SU-DHL-6 (cell line): ENCODE measurements at regions not wholly inside any gene's neighbourhood (a gene's known extent, or its start where the extent isn't known, plus 50 kb on each side); places are given as distances from the start of the nearest gene placed in this dataset.

Experiments
- H2AFZ ChIP-seq: fragments of 200-600 bp; sonication (generic); 2 replicates; pipeline ENCODE4 v1.6.1; 2014; ENCODE audit warnings: low read depth, mild to moderate bottlenecking, moderate library complexity, mixed read lengths, antibody characterized with exemption, low read length; ENCODE audit not compliant: severe bottlenecking
- H3F3A ChIP-seq: fragments of 200-600 bp; shearing (Covaris generic); 2 replicates; pipeline ENCODE4 v1.6.0; 2016; ENCODE audit warnings: antibody characterized with exemption, mild to moderate bottlenecking; ENCODE audit not compliant: insufficient read depth
- H3K27ac ChIP-seq: fragments of 200-600 bp; sonication (generic); 2 replicates; pipeline ENCODE4 v1.5.1; 2016; ENCODE audit warnings: low read depth, mild to moderate bottlenecking, low read length, moderate library complexity, mixed read lengths
- H3K27me3 ChIP-seq: fragments of 200-600 bp; sonication (generic), shearing (Covaris generic); 2 replicates; pipeline ENCODE4 v1.6.0; 2014; ENCODE audit warnings: mild to moderate bottlenecking, low read length
- H3K36me3 ChIP-seq: fragments of 200-600 bp; sonication (generic); 2 replicates; pipeline ENCODE4 v1.6.1; 2014; ENCODE audit warnings: mild to moderate bottlenecking, low read length, mixed read lengths
- H3K4me2 ChIP-seq: fragments of 300-600, 200-600 bp; shearing (Covaris generic), sonication (generic); 2 replicates; pipeline ENCODE4 v1.6.0; 2014; ENCODE audit warnings: low read length, low read depth, mild to moderate bottlenecking; ENCODE audit not compliant: poor library complexity, severe bottlenecking
- H3K4me3 ChIP-seq: fragments of 200-600 bp; sonication (generic); 2 replicates; pipeline ENCODE4 v1.5.1; 2014; ENCODE audit warnings: antibody characterized with exemption, low read length, mild to moderate bottlenecking, mixed read lengths; ENCODE audit not compliant: insufficient read depth, poor library complexity, severe bottlenecking
- H3K79me2 ChIP-seq: fragments of 200-600 bp; sonication (generic); 2 replicates; pipeline ENCODE4 v1.6.1; 2014; ENCODE audit warnings: mild to moderate bottlenecking, low read length, moderate library complexity; ENCODE audit not compliant: insufficient read depth
- H3K9ac ChIP-seq: fragments of 200-600 bp; sonication (generic); 2 replicates; pipeline ENCODE4 v1.7.0; 2014; ENCODE audit warnings: mild to moderate bottlenecking, low read length
- H3K9me2 ChIP-seq: fragments of 200-600 bp; sonication (generic); replicated peaks from 2 replicates; pipeline ENCODE4 v1.6.1; 2014; ENCODE audit warnings: low read length; ENCODE audit not compliant: insufficient read depth
- H3K9me3 ChIP-seq: fragments of 200-600 bp; sonication (generic); 2 replicates; pipeline ENCODE4 v1.6.1; 2014; ENCODE audit warnings: low read length, mixed read lengths; ENCODE audit not compliant: insufficient read depth
- H4K20me1 ChIP-seq: fragments of 200-600 bp; sonication (generic); 2 replicates; pipeline ENCODE4 v1.6.1; 2014; ENCODE audit warnings: low read depth, mild to moderate bottlenecking, antibody characterized with exemption, low read length, moderate library complexity, mixed read lengths
- EZH2phosphoT487 ChIP-seq: fragments of 200-600 bp; sonication (generic), shearing (Covaris generic); conservative IDR thresholded peaks from 2 replicates; pipeline ENCODE4 v1.6.1; 2018; ENCODE audit warnings: mild to moderate bottlenecking, antibody characterized with exemption, low read length, moderate library complexity, mixed read lengths
- TF ChIP-seq, protein P1 (sequence below): fragments of 200-600 bp; sonication (generic); IDR thresholded peaks from one replicate; pipeline ENCODE4 v1.5.1; 2017; ENCODE audit warnings: antibody characterized with exemption, mild to moderate bottlenecking, low read length, moderate library complexity; ENCODE audit not compliant: insufficient read depth, poor library complexity, severe bottlenecking

DNA sequence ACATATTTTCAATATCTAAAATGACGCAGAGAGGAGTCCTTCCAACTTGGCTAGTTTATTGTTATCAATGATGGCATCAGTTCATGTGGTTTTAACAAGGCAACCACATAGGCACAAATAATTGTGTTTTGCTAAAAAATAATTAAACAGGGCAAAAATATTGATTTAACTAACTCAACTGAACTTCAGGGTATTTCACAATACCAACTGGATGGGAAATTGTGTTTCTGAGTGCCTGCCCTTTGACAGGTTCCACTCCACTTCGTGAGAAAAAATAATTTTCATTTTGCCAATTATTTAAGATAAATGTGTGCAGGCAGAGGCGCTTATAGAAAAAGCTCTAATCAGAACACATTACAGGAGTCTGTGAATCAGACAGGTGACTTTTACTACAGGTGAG is 689.3 kb upstream of the CCDC54 start:
- no peaks in the 10 kb centered on the region for H3F3A ChIP-seq
- no peak overlapping the region for H3K4me3 ChIP-seq
- no peaks in the 10 kb centered on the region for H4K20me1 ChIP-seq
- H3K27ac ChIP-seq = no peak overlapping the region
- H3K9ac ChIP-seq = no peak overlapping the region
- no peak overlapping the region for H2AFZ ChIP-seq
- no peaks in the 10 kb centered on the region for H3K9me2 ChIP-seq
- no peaks in the 10 kb centered on the region for H3K27me3 ChIP-seq
- no peaks in the 10 kb centered on the region for H3K9me3 ChIP-seq
- no peak overlapping the region for H3K4me2 ChIP-seq
- no peaks in the 10 kb centered on the region for H3K79me2 ChIP-seq
- TF ChIP-seq EZH2phosphoT487 = no peak
- TF ChIP-seq, protein P1, sequence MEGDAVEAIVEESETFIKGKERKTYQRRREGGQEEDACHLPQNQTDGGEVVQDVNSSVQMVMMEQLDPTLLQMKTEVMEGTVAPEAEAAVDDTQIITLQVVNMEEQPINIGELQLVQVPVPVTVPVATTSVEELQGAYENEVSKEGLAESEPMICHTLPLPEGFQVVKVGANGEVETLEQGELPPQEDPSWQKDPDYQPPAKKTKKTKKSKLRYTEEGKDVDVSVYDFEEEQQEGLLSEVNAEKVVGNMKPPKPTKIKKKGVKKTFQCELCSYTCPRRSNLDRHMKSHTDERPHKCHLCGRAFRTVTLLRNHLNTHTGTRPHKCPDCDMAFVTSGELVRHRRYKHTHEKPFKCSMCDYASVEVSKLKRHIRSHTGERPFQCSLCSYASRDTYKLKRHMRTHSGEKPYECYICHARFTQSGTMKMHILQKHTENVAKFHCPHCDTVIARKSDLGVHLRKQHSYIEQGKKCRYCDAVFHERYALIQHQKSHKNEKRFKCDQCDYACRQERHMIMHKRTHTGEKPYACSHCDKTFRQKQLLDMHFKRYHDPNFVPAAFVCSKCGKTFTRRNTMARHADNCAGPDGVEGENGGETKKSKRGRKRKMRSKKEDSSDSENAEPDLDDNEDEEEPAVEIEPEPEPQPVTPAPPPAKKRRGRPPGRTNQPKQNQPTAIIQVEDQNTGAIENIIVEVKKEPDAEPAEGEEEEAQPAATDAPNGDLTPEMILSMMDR = no peak
- H3K36me3 ChIP-seq = no peaks in the 10 kb centered on the region

- Histone ChIP-seq H3K27ac (no peak overlapping the region), H3K9ac (no peak overlapping the region), H4K20me1 (no peaks in the 10 kb centered on the region), H2AFZ (no peak overlapping the region), H3F3A (no peaks in the 10 kb centered on the region), H3K36me3 (no peaks in the 10 kb centered on the region), H3K9me2 (no peaks in the 10 kb centered on the region), H3K27me3 (no peaks in the 10 kb centered on the region), H3K79me2 (no peaks in the 10 kb centered on the region), H3K9me3 (no peaks in the 10 kb centered on the region), H3K4me3 (no peak overlapping the region), H3K4me2 (no peak overlapping the region)
- TF ChIP-seq EZH2phosphoT487 = no peak
- TF ChIP-seq, protein P1 = no peak
Observed at GRCh38 chr3:106688464-106688863, 688.8 kb upstream of the CCDC54 start.

DNA sequence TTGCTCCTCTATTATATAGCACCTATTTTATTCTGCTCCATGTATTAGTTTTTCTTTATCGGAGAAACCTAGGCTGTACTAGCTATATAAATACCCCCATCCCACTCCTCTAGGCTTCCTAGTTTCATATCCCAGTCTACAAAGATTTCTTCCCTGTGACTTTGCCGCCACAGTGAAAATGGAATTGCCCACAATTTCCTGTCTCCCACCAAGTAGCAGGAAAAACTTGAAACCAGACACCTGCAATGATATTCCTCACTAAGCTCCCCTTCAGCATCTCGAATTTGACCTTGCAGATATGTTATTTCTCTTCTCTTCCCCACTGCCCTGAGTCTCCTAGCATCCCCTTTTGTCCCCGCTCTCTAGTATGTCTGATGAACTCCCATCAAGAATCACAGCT is 685.8 kb upstream of the CCDC54 start:
- Histone ChIP-seq H3K36me3 (no peaks in the 10 kb centered on the region), H2AFZ (no peak overlapping the region), H3K79me2 (no peaks in the 10 kb centered on the region), H3K9me2 (no peaks in the 10 kb centered on the region), H3K4me2 (no peak overlapping the region), H3K9ac (no peak overlapping the region), H3K4me3 (no peak overlapping the region), H3K9me3 (no peaks in the 10 kb centered on the region), H4K20me1 (no peaks in the 10 kb centered on the region), H3K27me3 (no peaks in the 10 kb centered on the region), H3K27ac (no peak overlapping the region), H3F3A (no peaks in the 10 kb centered on the region)
- no peak for TF ChIP-seq EZH2phosphoT487
- TF ChIP-seq, protein P1 = no peak
